ENCODE measurements at regions not wholly inside any gene's neighbourhood (a gene's known extent, or its start where the extent isn't known, plus 50 kb on each side); places are given as distances from the start of the nearest gene placed in this dataset.
A peak's percentile ranks its signal among the peaks of the same experiment; 100 is the strongest.

DNA sequence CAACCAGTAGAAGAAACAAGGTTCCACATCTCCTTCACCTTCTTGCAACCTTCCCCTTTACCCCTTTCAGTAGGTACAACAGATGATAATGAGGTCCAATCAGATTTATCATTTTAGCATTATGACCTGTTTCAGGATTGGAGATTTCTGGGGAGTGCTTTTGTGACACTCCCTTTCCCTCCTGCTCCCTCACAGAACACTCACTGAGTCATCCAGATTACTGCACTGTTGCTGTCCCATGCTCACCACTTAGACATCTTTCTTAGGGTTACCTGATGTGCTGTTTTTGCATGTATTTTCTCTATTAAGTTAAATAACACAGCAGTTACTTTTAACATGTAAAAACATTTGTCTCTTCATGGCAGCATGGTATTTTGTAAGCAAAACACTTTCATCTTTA is 118.5 kb downstream of the MFSD1 start (continued):
- no peak for TF ChIP-seq POLR2AphosphoS5 (IDR thresholded peaks at IDR 0.05; ENCODE audit: low read depth)

DNA sequence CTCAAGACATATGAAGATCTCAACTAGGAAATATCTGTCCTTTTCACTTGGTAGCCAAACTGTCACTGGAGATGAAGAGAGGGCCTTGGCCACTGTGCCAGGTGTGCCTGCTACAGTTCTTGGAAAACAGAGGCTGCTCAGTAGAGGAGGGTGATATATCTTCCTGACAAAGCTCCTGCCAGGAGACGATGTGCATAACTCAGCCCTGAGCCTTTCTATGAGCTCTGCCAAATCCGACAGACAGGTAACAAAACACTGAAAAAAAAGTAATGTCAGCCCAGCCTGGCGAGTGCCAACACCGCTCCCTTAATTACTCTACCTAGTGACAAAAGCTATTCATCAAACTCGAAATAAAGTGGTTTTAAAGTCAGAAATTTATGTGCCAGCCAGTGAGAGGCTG is 123.2 kb downstream of the MFSD1 start:
- H3K4me1 Mint-ChIP-seq = no peaks in the 10 kb centered on the region
- H3K36me3 Mint-ChIP-seq (ENCODE audit: low read depth) = no peaks in the 10 kb centered on the region
- no peaks in the 10 kb centered on the region for H3K36me3 ChIP-seq (ENCODE audit: insufficient read depth)
- no peak overlapping the region for H3K4me3 ChIP-seq
- H3K27ac Mint-ChIP-seq = no peak overlapping the region
- H3K27ac ChIP-seq (ENCODE audit: low read depth) = no peak overlapping the region
- TF ChIP-seq NANOG (IDR thresholded peaks at IDR 0.05; ENCODE audit: borderline replicate concordance) (no peak), STAT1 (IDR thresholded peaks at IDR 0.05; ENCODE audit: unreplicated experiment) (no peak), CREB1 (CRISPR knock-in tag; IDR thresholded peaks at IDR 0.05; ENCODE audit: low read depth) (no peak), POLR2AphosphoS5 (IDR thresholded peaks at IDR 0.05; ENCODE audit: low read depth) (no peak), ETS1 (IDR thresholded peaks at IDR 0.05) (no peak), EZH2 (IDR thresholded peaks at IDR 0.05; ENCODE audit: low read depth, unreplicated experiment) (no peak), EZH2phosphoT487 (IDR thresholded peaks at IDR 0.05; ENCODE audit: unreplicated experiment) (no peak), ZNF331 (CRISPR knock-in tag; IDR thresholded peaks at IDR 0.05; ENCODE audit: low read depth) (no peak), ZNF114 (CRISPR knock-in tag; IDR thresholded peaks at IDR 0.05) (no peak), JUNB (IDR thresholded peaks at IDR 0.05; ENCODE audit: unreplicated experiment) (no peak)
- TF ChIP-seq, protein P1, sequence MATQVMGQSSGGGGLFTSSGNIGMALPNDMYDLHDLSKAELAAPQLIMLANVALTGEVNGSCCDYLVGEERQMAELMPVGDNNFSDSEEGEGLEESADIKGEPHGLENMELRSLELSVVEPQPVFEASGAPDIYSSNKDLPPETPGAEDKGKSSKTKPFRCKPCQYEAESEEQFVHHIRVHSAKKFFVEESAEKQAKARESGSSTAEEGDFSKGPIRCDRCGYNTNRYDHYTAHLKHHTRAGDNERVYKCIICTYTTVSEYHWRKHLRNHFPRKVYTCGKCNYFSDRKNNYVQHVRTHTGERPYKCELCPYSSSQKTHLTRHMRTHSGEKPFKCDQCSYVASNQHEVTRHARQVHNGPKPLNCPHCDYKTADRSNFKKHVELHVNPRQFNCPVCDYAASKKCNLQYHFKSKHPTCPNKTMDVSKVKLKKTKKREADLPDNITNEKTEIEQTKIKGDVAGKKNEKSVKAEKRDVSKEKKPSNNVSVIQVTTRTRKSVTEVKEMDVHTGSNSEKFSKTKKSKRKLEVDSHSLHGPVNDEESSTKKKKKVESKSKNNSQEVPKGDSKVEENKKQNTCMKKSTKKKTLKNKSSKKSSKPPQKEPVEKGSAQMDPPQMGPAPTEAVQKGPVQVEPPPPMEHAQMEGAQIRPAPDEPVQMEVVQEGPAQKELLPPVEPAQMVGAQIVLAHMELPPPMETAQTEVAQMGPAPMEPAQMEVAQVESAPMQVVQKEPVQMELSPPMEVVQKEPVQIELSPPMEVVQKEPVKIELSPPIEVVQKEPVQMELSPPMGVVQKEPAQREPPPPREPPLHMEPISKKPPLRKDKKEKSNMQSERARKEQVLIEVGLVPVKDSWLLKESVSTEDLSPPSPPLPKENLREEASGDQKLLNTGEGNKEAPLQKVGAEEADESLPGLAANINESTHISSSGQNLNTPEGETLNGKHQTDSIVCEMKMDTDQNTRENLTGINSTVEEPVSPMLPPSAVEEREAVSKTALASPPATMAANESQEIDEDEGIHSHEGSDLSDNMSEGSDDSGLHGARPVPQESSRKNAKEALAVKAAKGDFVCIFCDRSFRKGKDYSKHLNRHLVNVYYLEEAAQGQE (IDR thresholded peaks at IDR 0.05; ENCODE audit: unreplicated experiment) = no peak
- TF ChIP-seq, protein P2, sequence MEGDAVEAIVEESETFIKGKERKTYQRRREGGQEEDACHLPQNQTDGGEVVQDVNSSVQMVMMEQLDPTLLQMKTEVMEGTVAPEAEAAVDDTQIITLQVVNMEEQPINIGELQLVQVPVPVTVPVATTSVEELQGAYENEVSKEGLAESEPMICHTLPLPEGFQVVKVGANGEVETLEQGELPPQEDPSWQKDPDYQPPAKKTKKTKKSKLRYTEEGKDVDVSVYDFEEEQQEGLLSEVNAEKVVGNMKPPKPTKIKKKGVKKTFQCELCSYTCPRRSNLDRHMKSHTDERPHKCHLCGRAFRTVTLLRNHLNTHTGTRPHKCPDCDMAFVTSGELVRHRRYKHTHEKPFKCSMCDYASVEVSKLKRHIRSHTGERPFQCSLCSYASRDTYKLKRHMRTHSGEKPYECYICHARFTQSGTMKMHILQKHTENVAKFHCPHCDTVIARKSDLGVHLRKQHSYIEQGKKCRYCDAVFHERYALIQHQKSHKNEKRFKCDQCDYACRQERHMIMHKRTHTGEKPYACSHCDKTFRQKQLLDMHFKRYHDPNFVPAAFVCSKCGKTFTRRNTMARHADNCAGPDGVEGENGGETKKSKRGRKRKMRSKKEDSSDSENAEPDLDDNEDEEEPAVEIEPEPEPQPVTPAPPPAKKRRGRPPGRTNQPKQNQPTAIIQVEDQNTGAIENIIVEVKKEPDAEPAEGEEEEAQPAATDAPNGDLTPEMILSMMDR (conservative IDR thresholded peaks at IDR 0.05; ENCODE audit: low read depth in 2 of 2) = no peak
- TF ChIP-seq, protein P3, sequence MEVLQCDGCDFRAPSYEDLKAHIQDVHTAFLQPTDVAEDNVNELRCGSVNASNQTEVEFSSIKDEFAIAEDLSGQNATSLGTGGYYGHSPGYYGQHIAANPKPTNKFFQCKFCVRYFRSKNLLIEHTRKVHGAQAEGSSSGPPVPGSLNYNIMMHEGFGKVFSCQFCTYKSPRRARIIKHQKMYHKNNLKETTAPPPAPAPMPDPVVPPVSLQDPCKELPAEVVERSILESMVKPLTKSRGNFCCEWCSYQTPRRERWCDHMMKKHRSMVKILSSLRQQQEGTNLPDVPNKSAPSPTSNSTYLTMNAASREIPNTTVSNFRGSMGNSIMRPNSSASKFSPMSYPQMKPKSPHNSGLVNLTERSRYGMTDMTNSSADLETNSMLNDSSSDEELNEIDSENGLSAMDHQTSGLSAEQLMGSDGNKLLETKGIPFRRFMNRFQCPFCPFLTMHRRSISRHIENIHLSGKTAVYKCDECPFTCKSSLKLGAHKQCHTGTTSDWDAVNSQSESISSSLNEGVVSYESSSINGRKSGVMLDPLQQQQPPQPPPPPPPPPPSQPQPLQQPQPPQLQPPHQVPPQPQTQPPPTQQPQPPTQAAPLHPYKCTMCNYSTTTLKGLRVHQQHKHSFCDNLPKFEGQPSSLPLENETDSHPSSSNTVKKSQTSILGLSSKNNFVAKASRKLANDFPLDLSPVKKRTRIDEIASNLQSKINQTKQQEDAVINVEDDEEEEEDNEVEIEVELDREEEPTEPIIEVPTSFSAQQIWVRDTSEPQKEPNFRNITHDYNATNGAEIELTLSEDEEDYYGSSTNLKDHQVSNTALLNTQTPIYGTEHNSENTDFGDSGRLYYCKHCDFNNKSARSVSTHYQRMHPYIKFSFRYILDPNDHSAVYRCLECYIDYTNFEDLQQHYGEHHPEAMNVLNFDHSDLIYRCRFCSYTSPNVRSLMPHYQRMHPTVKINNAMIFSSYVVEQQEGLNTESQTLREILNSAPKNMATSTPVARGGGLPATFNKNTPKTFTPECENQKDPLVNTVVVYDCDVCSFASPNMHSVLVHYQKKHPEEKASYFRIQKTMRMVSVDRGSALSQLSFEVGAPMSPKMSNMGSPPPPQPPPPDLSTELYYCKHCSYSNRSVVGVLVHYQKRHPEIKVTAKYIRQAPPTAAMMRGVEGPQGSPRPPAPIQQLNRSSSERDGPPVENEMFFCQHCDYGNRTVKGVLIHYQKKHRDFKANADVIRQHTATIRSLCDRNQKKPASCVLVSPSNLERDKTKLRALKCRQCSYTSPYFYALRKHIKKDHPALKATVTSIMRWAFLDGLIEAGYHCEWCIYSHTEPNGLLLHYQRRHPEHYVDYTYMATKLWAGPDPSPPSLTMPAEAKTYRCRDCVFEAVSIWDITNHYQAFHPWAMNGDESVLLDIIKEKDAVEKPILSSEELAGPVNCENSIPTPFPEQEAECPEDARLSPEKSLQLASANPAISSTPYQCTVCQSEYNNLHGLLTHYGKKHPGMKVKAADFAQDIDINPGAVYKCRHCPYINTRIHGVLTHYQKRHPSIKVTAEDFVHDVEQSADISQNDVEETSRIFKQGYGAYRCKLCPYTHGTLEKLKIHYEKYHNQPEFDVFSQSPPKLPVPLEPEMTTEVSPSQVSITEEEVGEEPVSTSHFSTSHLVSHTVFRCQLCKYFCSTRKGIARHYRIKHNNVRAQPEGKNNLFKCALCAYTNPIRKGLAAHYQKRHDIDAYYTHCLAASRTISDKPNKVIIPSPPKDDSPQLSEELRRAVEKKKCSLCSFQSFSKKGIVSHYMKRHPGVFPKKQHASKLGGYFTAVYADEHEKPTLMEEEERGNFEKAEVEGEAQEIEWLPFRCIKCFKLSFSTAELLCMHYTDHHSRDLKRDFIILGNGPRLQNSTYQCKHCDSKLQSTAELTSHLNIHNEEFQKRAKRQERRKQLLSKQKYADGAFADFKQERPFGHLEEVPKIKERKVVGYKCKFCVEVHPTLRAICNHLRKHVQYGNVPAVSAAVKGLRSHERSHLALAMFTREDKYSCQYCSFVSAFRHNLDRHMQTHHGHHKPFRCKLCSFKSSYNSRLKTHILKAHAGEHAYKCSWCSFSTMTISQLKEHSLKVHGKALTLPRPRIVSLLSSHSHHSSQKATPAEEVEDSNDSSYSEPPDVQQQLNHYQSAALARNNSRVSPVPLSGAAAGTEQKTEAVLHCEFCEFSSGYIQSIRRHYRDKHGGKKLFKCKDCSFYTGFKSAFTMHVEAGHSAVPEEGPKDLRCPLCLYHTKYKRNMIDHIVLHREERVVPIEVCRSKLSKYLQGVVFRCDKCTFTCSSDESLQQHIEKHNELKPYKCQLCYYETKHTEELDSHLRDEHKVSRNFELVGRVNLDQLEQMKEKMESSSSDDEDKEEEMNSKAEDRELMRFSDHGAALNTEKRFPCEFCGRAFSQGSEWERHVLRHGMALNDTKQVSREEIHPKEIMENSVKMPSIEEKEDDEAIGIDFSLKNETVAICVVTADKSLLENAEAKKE (CRISPR knock-in tag; IDR thresholded peaks at IDR 0.05) = no peak
- ATAC-seq = no peak
- no peaks in the 10 kb centered on the region for H3K27me3 ChIP-seq (ENCODE audit: insufficient read depth)
- no peak for DNase-seq (ENCODE audit: low spot score)
- H3F3A ChIP-seq (replicated peaks; ENCODE audit: low read depth) = no peaks in the 10 kb centered on the region
- H3K4me2 ChIP-seq = no peak overlapping the region
- no peaks in the 10 kb centered on the region for H4K20me1 ChIP-seq (replicated peaks; ENCODE audit: insufficient read depth)
- H3K27me3 Mint-ChIP-seq (ENCODE audit: insufficient read depth, low read depth, poor library complexity) = no peaks in the 10 kb centered on the region
- H3K79me2 ChIP-seq (replicated peaks; ENCODE audit: insufficient read depth) = no peaks in the 10 kb centered on the region
- no peak overlapping the region for H3K4me3 Mint-ChIP-seq
- no peaks in the 10 kb centered on the region for H3K4me1 ChIP-seq (ENCODE audit: insufficient read depth)
- H2AFZ ChIP-seq = 0 out of 2 replicates have a peak overlapping the region, but pooled peaks have one; percentile 14
- no peaks in the 10 kb centered on the region for H3K9me3 Mint-ChIP-seq
- no peaks in the 10 kb centered on the region; the same call in 1 of the 2 replicates for H3K9me2 ChIP-seq (ENCODE audit: insufficient read depth)
